ENCODE measurements at regions not wholly inside any gene's neighbourhood (a gene's known extent, or its start where the extent isn't known, plus 50 kb on each side); places are given as distances from the start of the nearest gene placed in this dataset.
A peak's percentile ranks its signal among the peaks of the same experiment; 100 is the strongest.

GRCh38 chr10:7475046-7475911, 64.4 kb upstream of the SFMBT2 start:
- no peak overlapping the region for H3K27ac Mint-ChIP-seq
- H3K36me3 Mint-ChIP-seq: peaks cover 9% of the 10 kb centered on the region
- CTCF ChIA-PET: no interaction called here
- no peak overlapping the region for H3K4me3 Mint-ChIP-seq
- H3K27me3 Mint-ChIP-seq: no peaks in the 10 kb centered on the region
- ATAC-seq (no peak), DNase-seq (peak; percentile 31)
- peaks cover 41% of the 10 kb centered on the region for H3K4me1 Mint-ChIP-seq
- H3K9me3 Mint-ChIP-seq (ENCODE audit: low read depth): peaks cover 2% of the 10 kb centered on the region

- CTCF ChIA-PET: interaction anchor here (0.6 kb wide), 1 partner anchor 51 kb away, joined by 3 read pairs; no protein-coding TSS in a partner anchor
- H3K36me3 Mint-ChIP-seq: peaks cover 9% of the 10 kb centered on the region
- H3K9me3 Mint-ChIP-seq (ENCODE audit: low read depth): peaks cover 2% of the 10 kb centered on the region
- no peaks in the 10 kb centered on the region for H3K27me3 Mint-ChIP-seq
- no peak overlapping the region for H3K27ac Mint-ChIP-seq
- DNase-seq (no peak), ATAC-seq (no peak)
- H3K4me1 Mint-ChIP-seq: peaks cover 34% of the 10 kb centered on the region
- no peak overlapping the region for H3K4me3 Mint-ChIP-seq
These were observed 63.6 kb upstream of the SFMBT2 start for GRCh38 chr10:7474388-7474787.

DNA sequence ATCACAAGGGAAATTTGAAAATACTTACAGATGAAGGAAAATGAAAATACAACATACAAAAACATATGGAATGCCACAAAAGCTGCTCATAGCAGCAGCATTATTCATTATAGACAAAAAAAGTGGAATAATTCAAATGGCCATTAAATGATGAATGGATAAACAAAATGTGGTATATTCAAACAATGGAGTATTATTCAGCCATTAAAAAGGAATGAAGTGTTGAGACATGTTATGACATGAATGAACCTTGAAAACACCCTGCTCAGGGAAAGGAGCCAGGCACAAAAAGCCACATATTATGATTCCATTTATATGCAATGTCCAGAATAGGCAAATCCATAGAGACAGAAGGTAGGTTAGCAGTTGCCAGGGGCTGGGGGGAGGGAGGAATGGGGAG, 62.6 kb upstream of the SFMBT2 start:
- peaks cover 2% of the 10 kb centered on the region for H3K9me3 Mint-ChIP-seq (ENCODE audit: low read depth)
- ATAC-seq (no peak), DNase-seq (no peak)
- H3K4me3 Mint-ChIP-seq: no peak overlapping the region
- CTCF ChIA-PET: no interaction called here
- H3K36me3 Mint-ChIP-seq: peaks cover 9% of the 10 kb centered on the region
- H3K27ac Mint-ChIP-seq: no peak overlapping the region
- H3K4me1 Mint-ChIP-seq: peaks cover 27% of the 10 kb centered on the region
- no peaks in the 10 kb centered on the region for H3K27me3 Mint-ChIP-seq

DNA sequence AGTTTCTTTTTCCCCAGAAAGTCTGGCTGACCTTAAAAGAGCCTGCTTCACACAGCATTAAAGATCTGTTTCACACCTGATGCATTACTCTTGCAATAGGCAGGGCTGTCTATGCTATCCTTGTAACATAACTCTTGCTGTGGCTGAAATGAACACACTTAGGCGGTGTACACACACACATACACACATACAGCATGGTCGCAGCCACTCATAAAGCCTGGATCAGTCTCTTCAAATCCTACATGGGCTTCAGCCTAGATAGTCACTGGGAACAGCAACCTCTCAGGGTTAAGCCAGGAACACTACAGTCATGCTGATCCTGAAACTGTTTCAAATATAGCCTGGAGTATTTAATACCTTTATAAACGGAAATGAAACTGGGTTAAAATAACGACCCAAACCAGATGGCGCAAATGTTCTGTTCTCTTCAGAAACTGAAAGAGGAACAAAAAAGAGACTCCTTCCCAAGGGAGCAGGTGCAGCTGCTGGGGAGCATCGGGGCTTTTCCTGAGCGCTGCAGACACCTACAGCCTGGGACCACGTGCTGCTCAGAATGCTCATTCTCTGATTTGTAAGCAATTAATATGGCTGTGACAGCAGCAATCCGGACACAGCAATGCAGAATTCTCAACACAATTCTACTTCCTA, 61.0 kb upstream of the SFMBT2 start:
- peak overlapping the region; percentile 52 for H3K4me3 Mint-ChIP-seq
- peak overlapping the region; percentile 66 for H3K27ac Mint-ChIP-seq
- H3K36me3 Mint-ChIP-seq: peaks cover 2% of the 10 kb centered on the region

GRCh38 chr10:7470371-7470770, 59.5 kb upstream of the SFMBT2 start:
- CTCF ChIA-PET: no interaction called here
- DNase-seq: no peak
- ATAC-seq: no peak
- H3K36me3 Mint-ChIP-seq: peaks cover 2% of the 10 kb centered on the region
- H3K4me1 Mint-ChIP-seq: peaks cover 24% of the 10 kb centered on the region
- H3K9me3 Mint-ChIP-seq (ENCODE audit: low read depth): peaks cover 2% of the 10 kb centered on the region
- H3K27ac Mint-ChIP-seq: no peak overlapping the region
- H3K4me3 Mint-ChIP-seq: no peak overlapping the region
- H3K27me3 Mint-ChIP-seq: no peaks in the 10 kb centered on the region

More for the DNA sequence above, 61.0 kb upstream of the SFMBT2 start:
- H3K27me3 Mint-ChIP-seq: no peaks in the 10 kb centered on the region
- H3K4me1 Mint-ChIP-seq: peaks cover 24% of the 10 kb centered on the region
- ATAC-seq (peak; percentile 80), DNase-seq (no peak)
- CTCF ChIA-PET: interaction anchor here (0.6 to 1.7 kb wide), 4 partner anchors 36 to 216 kb away, joined by 3 to 6 read pairs (median 5); no protein-coding TSS in a partner anchor
- peaks cover 2% of the 10 kb centered on the region for H3K9me3 Mint-ChIP-seq (ENCODE audit: low read depth)

- no peaks in the 10 kb centered on the region for H3K27me3 Mint-ChIP-seq
- ATAC-seq: no peak
- no peak for DNase-seq
- H3K36me3 Mint-ChIP-seq: no peaks in the 10 kb centered on the region
- peaks cover 17% of the 10 kb centered on the region for H3K4me1 Mint-ChIP-seq
- no peaks in the 10 kb centered on the region for H3K9me3 Mint-ChIP-seq (ENCODE audit: low read depth)
- CTCF ChIA-PET: no interaction called here
- no peak overlapping the region for H3K27ac Mint-ChIP-seq
- no peak overlapping the region for H3K4me3 Mint-ChIP-seq
These were observed 56.3 kb upstream of the SFMBT2 start for GRCh38 chr10:7467031-7467667.

DNA sequence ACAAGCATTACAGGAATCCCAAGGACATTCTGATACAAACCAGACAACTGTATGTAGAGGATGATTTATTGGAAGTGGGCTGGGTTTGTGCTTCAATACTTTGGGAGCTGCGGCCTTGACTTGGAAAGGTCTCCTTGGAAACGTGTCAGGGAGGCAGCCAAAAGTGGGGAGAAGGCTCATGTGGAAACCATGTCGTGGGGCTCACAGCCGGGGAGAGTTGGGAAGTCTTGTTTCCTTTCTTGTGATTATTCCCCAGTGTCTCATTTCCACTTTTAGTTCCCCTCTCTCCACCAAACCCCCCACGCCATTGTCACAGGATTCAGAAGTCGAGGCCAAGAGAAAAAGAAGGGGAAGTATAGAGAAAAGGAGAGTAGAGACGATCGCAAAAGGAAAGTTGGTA, 53.9 kb upstream of the SFMBT2 start:
- Mint-ChIP-seq H3K4me3 (no peak overlapping the region), H3K27ac (no peak overlapping the region), H3K9me3 (ENCODE audit: low read depth) (no peaks in the 10 kb centered on the region), H3K4me1 (no peaks in the 10 kb centered on the region), H3K36me3 (no peaks in the 10 kb centered on the region), H3K27me3 (no peaks in the 10 kb centered on the region)
- DNase-seq (no peak), ATAC-seq (no peak)
- CTCF ChIA-PET: no interaction called here

Data from activated CD8-positive, alpha-beta memory T cell treated with anti-CD3 and anti-CD28 coated beads, Interleukin-2, amount 10 ng/mL, durations not matched to agents 7 days and 5 days (primary cell).